HepG2 (cell line): ENCODE measurements at regions not wholly inside any gene's neighbourhood (a gene's known extent, or its start where the extent isn't known, plus 50 kb on each side); places are given as distances from the start of the nearest gene placed in this dataset.

Experiments
- ATAC-seq: fragments of 200-7000 bp; cut with Tn5 transposase; 3 replicates; pipeline ENCODE4 v1.9.1; 2020; ENCODE audit warnings: mild to moderate bottlenecking, moderate library complexity
- BruUV-seq: library from RNA; stranded (reverse); fragments of 400-500 nt; replicated peaks from 2 replicates; lab custom pipeline; 2021; lab: Mats Ljungman, UMichigan
- CTCF ChIA-PET: fragments of 300-600 bp; formaldehyde crosslinking; extraction: SDS; loops from one replicate; lab custom pipeline; 2021; ENCODE audit warnings: low total read pairs, inconsistent platforms, low intra/inter-chr PET ratio; lab: Yijun Ruan, JAX
- POLR2A ChIA-PET: fragments of 350-600 bp; sonication (Branson Sonifier 250); formaldehyde crosslinking; loops from one replicate; lab custom pipeline; 2020; ENCODE audit warnings: antibody characterized with exemption, inconsistent platforms; lab: Yijun Ruan, JAX
- DNase-seq: peaks from one replicate; pipeline ENCODE4 v3.0.0-alpha.2; 2015; ENCODE audit warnings: low spot score
- FAIRE-seq: peaks from 3 replicates; lab custom pipeline; 2011; peaks lifted over from hg19 to GRCh38; lab: Jason Lieb, UNC
- H2AFZ ChIP-seq: one replicate; pipeline ENCODE4 v1.6.1; 2011; ENCODE audit warnings: low read length, inconsistent platforms
- H3K27ac ChIP-seq: fragments of 300-600 bp; 3 replicates; pipeline ENCODE4 v1.8.0; 2011; ENCODE audit warnings: mixed run types, mild to moderate bottlenecking, mixed read lengths, low read length, inconsistent platforms; ENCODE audit not compliant: insufficient read depth; ENCODE audit errors: extremely low read length
- H3K27me3 ChIP-seq, 2 experiments: fragments of 200-600 bp in 1 of 2; 2 replicates in 1 of 2; 3 replicates in 1 of 2; pipeline versions ENCODE4 v1.6.0 to v1.8.0; 2011; ENCODE audit warnings: low read length in 2 of 2, mild to moderate bottlenecking in 2 of 2, moderate library complexity in 2 of 2, inconsistent platforms in 1 of 2; ENCODE audit not compliant: insufficient read depth in 2 of 2, control insufficient read depth in 1 of 2
- H3K36me3 ChIP-seq, 2 experiments: fragments of 200-600 bp in 1 of 2; replicated peaks in 1 of 2; 2 replicates in 1 of 2; 3 replicates in 1 of 2; pipeline versions ENCODE4 v1.5.1 to v1.8.0; 2011; ENCODE audit warnings: low read length in 2 of 2, inconsistent platforms in 1 of 2; ENCODE audit not compliant: insufficient read depth in 2 of 2, control insufficient read depth in 1 of 2
- H3K4me1 ChIP-seq: 2 replicates; pipeline ENCODE4 v1.5.1; 2012; ENCODE audit warnings: low read length, inconsistent platforms; ENCODE audit not compliant: insufficient read depth
- H3K4me2 ChIP-seq: 2 replicates; pipeline ENCODE4 v1.6.0; 2011; ENCODE audit warnings: low read depth, low read length, inconsistent platforms
- H3K4me3 ChIP-seq, 3 experiments: fragments of 200-600 bp in 1 of 3; sonication (generic), shearing (Covaris generic) in 1 of 3; replicated peaks in 1 of 3; 2 replicates each; pipeline ENCODE4 v1.5.1; 2011 to 2016; ENCODE audit warnings: low read length in 3 of 3, inconsistent platforms in 2 of 3, low read depth in 2 of 3, mild to moderate bottlenecking in 2 of 3, control low read depth in 1 of 3, mixed read lengths in 1 of 3; ENCODE audit not compliant: insufficient read depth in 1 of 3
- H3K79me2 ChIP-seq: one replicate; pipeline ENCODE4 v1.6.1; 2011; ENCODE audit warnings: low read length, inconsistent platforms; ENCODE audit not compliant: insufficient read depth
- H3K9ac ChIP-seq: 2 replicates; pipeline ENCODE4 v1.6.0; 2011; ENCODE audit warnings: mild to moderate bottlenecking, low read depth, low read length, inconsistent platforms; ENCODE audit not compliant: insufficient read depth
- H3K9me3 ChIP-seq: 2 replicates; pipeline ENCODE4 v1.5.1; 2012; ENCODE audit warnings: mild to moderate bottlenecking, low read length
- H4K20me1 ChIP-seq: 2 replicates; pipeline ENCODE4 v1.6.0; 2011; ENCODE audit warnings: inconsistent platforms, mild to moderate bottlenecking, low read length, moderate library complexity; ENCODE audit not compliant: insufficient read depth
- FOXP4 ChIP-seq: sonication (generic); formaldehyde crosslinking; IDR thresholded peaks from 2 replicates; pipeline ENCODE4 v1.4.0; 2020; ENCODE audit warnings: missing genetic modification reagents
- HDAC6 ChIP-seq: fragments of 200-600 bp; sonication (generic); IDR thresholded peaks from 2 replicates; pipeline ENCODE4 v1.7.0; 2017; ENCODE audit warnings: mild to moderate bottlenecking, antibody characterized with exemption, low read length, low read depth
- HMGA1 ChIP-seq: sonication (generic); formaldehyde crosslinking; conservative IDR thresholded peaks from 2 replicates; pipeline ENCODE4 v1.4.0; 2020; ENCODE audit warnings: missing genetic modification reagents
- PRMT3 ChIP-seq: sonication (generic); formaldehyde crosslinking; IDR thresholded peaks from 2 replicates; pipeline ENCODE4 v1.8.1; 2022; ENCODE audit warnings: low read depth, mild to moderate bottlenecking, moderate library complexity, missing genetic modification reagents, borderline replicate concordance
- RBM22 ChIP-seq: fragments of 200-400 bp; formaldehyde crosslinking; optimal IDR thresholded peaks from 2 replicates; pipeline ENCODE3; 2017; ENCODE audit warnings: mild to moderate bottlenecking, low read length, moderate library complexity
- RFXAP ChIP-seq: sonication (generic); formaldehyde crosslinking; IDR thresholded peaks from 2 replicates; pipeline ENCODE4 v1.4.0; 2020; ENCODE audit warnings: missing genetic modification reagents, borderline replicate concordance
- ZBTB7A ChIP-seq: sonication (generic); formaldehyde crosslinking; IDR thresholded peaks from 2 replicates; pipeline ENCODE4 v1.8.0; 2022; ENCODE audit warnings: mild to moderate bottlenecking, missing genetic modification reagents
- ZFX ChIP-seq: sonication (generic); formaldehyde crosslinking; IDR thresholded peaks from 2 replicates; pipeline ENCODE4 v1.4.0; 2020; ENCODE audit warnings: mild to moderate bottlenecking, low read depth, missing genetic modification reagents, moderate library complexity
- ZKSCAN5 ChIP-seq: sonication (generic); formaldehyde crosslinking; IDR thresholded peaks from 2 replicates; pipeline ENCODE4 v1.5.1; 2020; ENCODE audit warnings: mild to moderate bottlenecking, missing genetic modification reagents
- ZNF329 ChIP-seq: sonication (generic); formaldehyde crosslinking; IDR thresholded peaks from 2 replicates; pipeline ENCODE4 v1.9.0; 2021; ENCODE audit warnings: low read depth, mild to moderate bottlenecking, missing genetic modification reagents
- ZNF331 ChIP-seq: sonication (generic); formaldehyde crosslinking; IDR thresholded peaks from 2 replicates; pipeline ENCODE4 v1.4.0; 2020; ENCODE audit warnings: missing genetic modification reagents
- WGBS: methylation state at CpG from one replicate; pipeline ENCODE4 v1.1.6; 2017; ENCODE audit warnings: low lambda C conversion rate; 5-methylcytosine and 5-hydroxymethylcytosine counted together
- in situ Hi-C: cut with HindIII; loops from 2 replicates; pipeline ENCODE4 v1.10.0; 2017; ENCODE audit warnings: low pct_unique_long_range_greater_than_20kb; ENCODE audit not compliant: extremely low pct_ligation_motif_present
- intact Hi-C: fragments of 100-400 bp; cut with micrococcal nuclease; formaldehyde crosslinking; loops from one replicate; pipeline ENCODE4 v1.10.0; 2022; ENCODE audit not compliant: unreplicated experiment

GRCh38 chr21:27298465-27298864 is 331.6 kb upstream of the ADAMTS5 start (continued):
- no peak for TF ChIP-seq ZNF331 (CRISPR knock-in tag)
- no peak for TF ChIP-seq ZBTB7A
- TF ChIP-seq, all 625 proteins: peak for 0

- Histone ChIP-seq H3K4me2 (no peak overlapping the region), H3K9ac (no peak overlapping the region), H3K27me3 (no peaks in the 10 kb centered on the region), H3K4me1 (no peaks in the 10 kb centered on the region), H3K79me2 (no peaks in the 10 kb centered on the region), H2AFZ (no peak overlapping the region), H3K36me3 (no peaks in the 10 kb centered on the region), H3K9me3 (peaks cover 82% of the 10 kb centered on the region), H3K4me3 (no peak overlapping the region), H3K27ac (no peak overlapping the region), H4K20me1 (no peaks in the 10 kb centered on the region)
- ChIA-PET POLR2A (no interaction called here), CTCF (no interaction called here)
- ATAC-seq (no peak), DNase-seq (no peak), FAIRE-seq (no peak)
- intact Hi-C loops, result no loop called here
- TF ChIP-seq FOXP4 (no peak), HMGA1 (no peak), ZFX (no peak), HDAC6 (no peak), ZKSCAN5 (no peak), RFXAP (no peak), RBM22 (no peak), ZNF329 (no peak), PRMT3 (no peak)
- no TSS peak for BruUV-seq
- in situ Hi-C loops, result no loop called here
- 0% methylated on average over 1 of the region's 1 CpG for WGBS
Measured at GRCh38 chr21:27293239-27293638, 326.4 kb upstream of the ADAMTS5 start.
